ELF-1 (cell line): ENCODE measurements at regions not wholly inside any gene's neighbourhood (a gene's known extent, or its start where the extent isn't known, plus 50 kb on each side); places are given as distances from the start of the nearest gene placed in this dataset.
"Not testable (repeated sequence)": the region's sequence is repeated elsewhere in the genome, so short reads cannot be mapped to it uniquely, and the experiment has no call there.

Source experiments
- DNase-seq: peaks from one replicate; pipeline ENCODE4 v3.0.0-alpha.2; 2016; ENCODE audit warnings: low read depth, low spot score

DNA sequence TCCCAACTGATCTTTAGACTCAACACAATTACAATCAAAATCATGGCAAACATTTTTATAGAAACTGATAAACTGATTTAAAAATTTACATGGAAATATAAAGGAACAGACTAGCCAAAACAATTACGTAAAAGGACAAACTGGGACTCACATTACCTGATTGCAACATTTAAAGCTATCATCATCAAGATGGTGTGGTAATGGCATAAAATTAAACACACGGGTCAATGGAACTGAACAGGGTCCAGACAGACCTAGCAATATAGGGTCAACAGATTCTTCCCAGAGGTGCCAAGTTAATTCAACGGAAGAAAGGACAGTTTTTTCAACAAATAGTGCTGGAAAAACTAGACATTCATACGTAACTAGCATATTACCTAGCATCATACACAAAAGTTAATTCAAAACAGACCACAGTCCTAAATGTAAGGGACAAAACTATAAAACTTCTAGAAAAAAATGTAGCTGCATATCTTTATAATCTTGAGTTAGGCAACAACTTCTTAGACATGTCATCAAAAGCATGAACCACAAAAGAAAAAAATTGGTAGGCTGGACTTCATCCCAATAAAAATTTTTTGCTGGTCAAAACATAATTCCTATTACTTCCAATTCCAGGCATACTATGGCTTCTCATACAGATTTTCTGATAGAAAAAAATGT lies 147.4 kb upstream of the BEND6 start:
- no peak for DNase-seq

GRCh38 chr6:56806368-56806767 lies 148.5 kb upstream of the BEND6 start:
- DNase-seq: no peak

- DNase-seq: no peak
Measured at GRCh38 chr6:56804996-56805395, 149.9 kb upstream of the BEND6 start.

DNA sequence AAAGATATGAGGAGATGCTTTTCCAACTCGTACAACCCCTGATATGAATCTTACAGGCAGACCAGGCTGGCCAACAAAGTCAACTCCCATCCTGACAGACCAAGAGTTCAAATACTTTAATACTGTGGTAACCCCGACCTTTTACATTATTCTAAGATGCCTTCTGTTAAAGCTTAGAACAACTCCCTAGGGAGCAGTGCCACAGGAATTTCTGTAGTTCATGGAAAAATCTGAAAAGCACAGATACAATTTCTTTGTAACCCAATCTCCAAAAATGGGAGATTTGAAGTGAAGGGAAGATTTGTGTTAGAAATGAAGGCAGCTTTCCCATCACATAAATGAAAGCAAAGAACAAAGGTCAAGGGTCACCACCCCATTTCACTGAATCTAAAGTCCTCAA lies 151.3 kb upstream of the BEND6 start:
- DNase-seq: no peak

DNA sequence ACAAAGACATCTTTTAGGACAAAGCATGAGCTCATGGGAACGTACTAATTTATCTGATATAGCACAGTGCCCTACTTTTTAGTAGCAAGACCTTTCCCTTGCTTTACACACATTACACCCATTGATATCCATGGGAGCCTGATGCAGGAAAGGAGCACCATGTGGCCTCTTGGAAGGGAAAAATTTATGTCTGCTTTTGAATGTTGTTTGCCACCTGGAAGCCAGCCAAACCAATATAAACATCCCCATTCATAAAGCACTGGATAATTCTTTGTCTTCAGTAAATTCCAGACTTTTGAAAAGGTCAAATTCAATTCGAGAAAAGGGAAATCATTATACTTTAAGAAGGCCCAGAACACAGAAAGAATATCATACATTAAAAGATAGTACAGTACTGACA lies 152.3 kb upstream of the BEND6 start:
- no peak for DNase-seq

DNA sequence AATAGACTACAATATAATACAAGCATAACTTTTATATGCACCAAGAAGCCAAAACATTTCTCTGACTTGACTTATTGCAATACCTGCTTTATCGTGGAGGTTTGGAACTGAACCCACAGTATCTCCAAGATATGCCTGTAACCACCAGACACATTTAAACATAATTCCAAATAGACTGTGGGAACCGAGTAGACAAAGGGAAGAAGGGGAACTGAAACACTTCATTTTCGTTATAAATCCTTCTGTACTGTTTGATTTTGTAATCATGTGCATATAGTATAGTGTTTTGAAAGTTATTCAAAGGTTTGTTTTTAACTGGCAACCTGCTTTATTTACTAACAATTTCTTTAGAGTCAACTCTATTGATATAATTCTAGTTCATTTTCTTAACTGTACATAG lies 154.9 kb upstream of the BEND6 start:
- DNase-seq: no peak

GRCh38 chr6:56798163-56798562 lies 155.5 kb upstream of the DST start:
- DNase-seq: no peak

DNA sequence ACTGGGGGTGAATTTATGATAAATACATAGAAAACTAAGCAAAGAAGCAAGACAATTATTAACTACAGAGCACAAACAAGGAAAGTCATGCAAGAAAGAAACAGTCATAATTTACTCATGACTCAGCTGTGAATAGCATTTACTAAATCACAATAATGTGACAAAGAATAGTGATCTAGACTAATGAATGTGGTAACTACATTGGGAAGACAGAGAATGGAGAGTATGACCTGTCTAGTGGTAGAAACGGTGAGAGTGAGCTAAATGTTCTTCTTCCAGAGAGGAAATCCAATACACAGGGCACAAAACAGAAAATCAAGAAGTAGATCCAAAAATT lies 153.5 kb upstream of the DST start:
- DNase-seq: no peak

- peak; percentile 15 for DNase-seq
Measured at GRCh38 chr6:56795466-56796195, 152.9 kb upstream of the DST start.

- DNase-seq: peak; percentile 53
Measured at GRCh38 chr6:56794421-56794820, 151.7 kb upstream of the DST start.

DNA sequence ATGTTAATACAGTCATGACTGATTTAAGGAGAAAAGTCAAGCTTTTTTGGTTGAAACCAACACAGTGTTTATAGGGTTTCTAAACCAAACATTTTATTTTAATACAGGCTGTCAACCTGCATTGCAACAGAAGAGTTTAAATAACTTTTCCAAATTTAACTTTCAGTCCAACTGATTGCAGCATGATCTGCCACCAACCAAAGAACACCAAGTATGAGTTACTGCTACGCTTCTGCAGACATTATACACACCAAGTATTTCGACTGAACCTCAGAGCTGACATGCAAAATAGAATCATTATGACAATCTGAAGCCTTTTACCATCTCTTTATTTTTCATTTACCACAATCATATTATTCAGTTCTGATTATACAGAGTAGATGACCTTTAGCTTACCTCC lies 151.2 kb upstream of the DST start:
- no peak for DNase-seq

GRCh38 chr6:56790414-56790813 lies 147.7 kb upstream of the DST start:
- no peak for DNase-seq

DNA sequence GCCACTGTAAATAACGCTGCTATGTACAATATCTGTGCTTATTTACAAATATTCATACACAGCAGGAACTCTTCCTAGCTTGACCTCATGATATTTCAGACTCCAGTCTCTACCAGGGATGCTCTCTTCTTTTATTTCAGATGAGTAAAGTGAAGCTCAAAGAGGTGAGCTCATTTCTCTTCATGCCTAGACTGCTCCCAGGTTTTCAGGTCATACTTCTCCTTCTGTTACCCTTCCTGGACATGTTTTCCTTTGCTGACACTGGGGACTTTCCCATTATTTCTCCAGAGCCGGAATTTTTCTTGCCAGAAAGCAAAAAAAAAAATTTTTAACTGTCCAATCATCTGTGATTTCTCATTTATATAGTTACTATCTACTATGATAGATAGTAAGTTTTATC lies 147.2 kb upstream of the DST start:
- no peak for DNase-seq

DNA sequence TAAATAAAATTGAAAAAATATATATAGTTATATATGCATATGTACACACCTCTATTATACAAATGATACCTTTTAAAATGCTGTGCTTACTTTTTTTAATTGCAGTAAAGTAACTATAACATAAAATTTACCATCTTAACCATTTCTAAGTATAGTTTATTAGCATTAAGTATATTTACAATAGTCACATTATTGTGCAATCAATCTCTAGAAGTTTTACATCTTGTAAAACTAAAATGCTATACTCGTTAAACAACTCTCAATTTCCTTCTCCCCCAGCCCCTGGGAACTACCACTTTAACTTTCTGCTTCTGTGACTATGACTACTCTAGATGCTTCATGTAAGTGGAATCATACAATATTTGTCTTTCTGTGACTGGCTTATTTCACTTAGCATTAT lies 146.7 kb upstream of the DST start:
- DNase-seq: no peak

- DNase-seq: no peak
Measured at GRCh38 chr6:56787209-56787608, 144.5 kb upstream of the DST start.

- DNase-seq: no peak
Measured at GRCh38 chr6:56786256-56786655, 143.6 kb upstream of the DST start.

- DNase-seq: not testable (repeated sequence)
Measured at GRCh38 chr6:56785536-56785935, 142.8 kb upstream of the DST start.

- not testable (repeated sequence) for DNase-seq
Measured at GRCh38 chr6:56780109-56780508, 137.4 kb upstream of the DST start.

DNA sequence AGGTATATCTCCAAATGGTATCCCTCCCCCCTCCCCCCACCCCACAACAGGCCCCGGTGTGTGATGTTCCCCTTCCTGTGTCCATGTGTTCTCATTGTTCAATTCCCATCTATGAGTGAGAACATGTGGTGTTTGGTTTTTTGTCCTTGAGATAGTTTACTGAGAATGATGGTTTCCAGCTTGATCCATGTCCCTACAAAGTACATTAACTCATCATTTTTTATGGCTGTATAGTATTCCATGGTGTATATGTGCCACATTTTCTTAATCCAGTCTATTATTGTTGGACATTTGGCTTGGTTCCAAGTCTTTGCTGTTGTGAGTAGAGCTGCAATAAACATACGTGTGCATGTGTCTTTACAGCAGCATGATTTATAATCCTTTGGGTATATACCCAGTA lies 135.8 kb upstream of the DST start:
- DNase-seq: not testable (repeated sequence)

- DNase-seq: no peak
Measured at GRCh38 chr6:56775498-56776166, 132.9 kb upstream of the DST start.

GRCh38 chr6:56772737-56773184 lies 130.1 kb upstream of the DST start:
- DNase-seq: no peak

DNA sequence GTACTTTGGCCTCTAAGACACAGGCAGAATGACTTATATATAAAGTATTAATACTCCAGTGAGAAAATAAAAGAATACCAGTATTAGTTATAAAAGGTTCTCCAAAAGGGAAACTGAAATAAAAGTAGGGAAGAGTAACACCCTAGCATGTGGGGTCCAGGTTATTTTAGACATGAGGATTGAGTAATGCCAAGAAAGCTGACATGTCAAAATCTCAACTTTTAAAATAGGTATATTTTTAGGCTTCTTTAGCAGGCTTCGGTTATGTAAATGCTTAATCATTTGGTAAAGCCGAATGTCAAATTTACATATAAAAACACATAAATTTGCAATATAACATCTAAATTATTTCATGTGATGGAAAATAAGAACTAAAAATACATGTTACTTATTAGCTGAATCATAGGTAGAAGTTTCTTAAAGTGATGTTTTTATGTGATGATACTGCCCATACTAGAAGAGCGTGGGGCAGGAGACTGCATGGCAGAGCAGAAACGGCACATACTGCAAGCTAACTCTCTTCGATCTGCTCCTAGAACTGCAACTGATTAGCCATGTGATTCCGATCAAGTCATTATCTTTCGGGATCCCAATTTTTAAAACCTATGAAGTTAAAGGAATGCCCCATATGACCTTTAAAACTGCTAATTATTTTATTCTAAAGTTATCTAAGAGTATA lies 129.4 kb upstream of the DST start:
- no peak for DNase-seq
